SK-N-SH (cell line): ENCODE measurements at regions not wholly inside any gene's neighbourhood (a gene's known extent, or its start where the extent isn't known, plus 50 kb on each side); places are given as distances from the start of the nearest gene placed in this dataset.

Experiments
- CTCF ChIA-PET: fragments of 300-600, 350-600 bp; formaldehyde crosslinking; extraction: SDS; loops from one replicate; lab custom pipeline; 2021; lab: Yijun Ruan, JAX
- POLR2A ChIA-PET: fragments of 350-600 bp; sonication (Branson Sonifier 250); formaldehyde crosslinking; extraction: SDS; loops from one replicate; lab custom pipeline; 2020; ENCODE audit warnings: antibody characterized with exemption, inconsistent platforms; lab: Yijun Ruan, JAX
- DNase-seq: peaks from one replicate; pipeline ENCODE4 v3.0.0; 2012
- H2AFZ ChIP-seq: fragments of 200-600 bp; sonication (generic); 2 replicates; pipeline ENCODE4 v1.8.1; 2016; ENCODE audit warnings: antibody characterized with exemption, mild to moderate bottlenecking, low read depth
- H3F3A ChIP-seq: fragments of 200-600 bp; sonication (generic); replicated peaks from 2 replicates; pipeline ENCODE3; 2016; ENCODE audit warnings: antibody characterized with exemption, mild to moderate bottlenecking; ENCODE audit not compliant: insufficient read depth
- H3K27ac ChIP-seq, 2 experiments: fragments of 200-500 bp in 1 of 2; fragments of 200-600 bp in 1 of 2; sonication (Bioruptor generic) in 1 of 2; sonication (generic), shearing (Covaris generic) in 1 of 2; 2 replicates each; pipeline versions ENCODE4 v1.5.1 to v1.6.1; 2014 to 2016; ENCODE audit warnings: low read depth in 2 of 2, inconsistent platforms in 1 of 2, low read length in 1 of 2, mild to moderate bottlenecking in 1 of 2, mixed read lengths in 1 of 2
- H3K27me3 ChIP-seq: fragments of 200-600 bp; sonication (generic), shearing (Covaris generic); 2 replicates; pipeline ENCODE4 v1.6.1; 2016; ENCODE audit warnings: mixed run types; ENCODE audit not compliant: insufficient read depth
- H3K36me3 ChIP-seq, 2 experiments: fragments of 200-500 bp in 1 of 2; fragments of 200-600 bp in 1 of 2; sonication (Bioruptor generic) in 1 of 2; sonication (generic) in 1 of 2; replicated peaks in 1 of 2; 2 replicates each; pipeline versions ENCODE3 to v1.5.1; 2014 to 2016; ENCODE audit warnings: low read length in 1 of 2, mild to moderate bottlenecking in 1 of 2; ENCODE audit not compliant: insufficient read depth in 2 of 2, control insufficient read depth in 1 of 2
- H3K4me1 ChIP-seq, 2 experiments: fragments of 200-500 bp in 1 of 2; fragments of 200-600 bp in 1 of 2; sonication (Bioruptor generic) in 1 of 2; sonication (generic), shearing (Covaris generic) in 1 of 2; 2 replicates each; pipeline versions ENCODE4 v1.5.1 to v1.6.1; 2014 to 2016; ENCODE audit warnings: low read depth in 1 of 2, low read length in 1 of 2, mixed run types in 1 of 2; ENCODE audit not compliant: insufficient read depth in 2 of 2, control insufficient read depth in 1 of 2
- H3K4me2 ChIP-seq: fragments of 200-600 bp; sonication (generic), shearing (Covaris generic); 2 replicates; pipeline ENCODE4 v1.6.1; 2017; ENCODE audit warnings: mixed run types
- H3K4me3 ChIP-seq, 2 experiments: fragments of 200-500 bp in 1 of 2; fragments of 200-600 bp in 1 of 2; sonication (Bioruptor generic) in 1 of 2; sonication (generic), shearing (Covaris generic) in 1 of 2; 2 replicates each; pipeline versions ENCODE4 v1.5.1 to v1.8.1; 2014 to 2016; ENCODE audit warnings: low read depth in 2 of 2, inconsistent platforms in 1 of 2, low read length in 1 of 2, mild to moderate bottlenecking in 1 of 2, mixed read lengths in 1 of 2, moderate library complexity in 1 of 2
- H3K79me2 ChIP-seq: fragments of 200-600 bp; sonication (generic); 2 replicates; pipeline ENCODE4 v1.8.1; 2017; ENCODE audit warnings: mild to moderate bottlenecking; ENCODE audit not compliant: insufficient read depth
- H3K9ac ChIP-seq: fragments of 200-600 bp; sonication (generic); 2 replicates; pipeline ENCODE4 v1.6.1; 2017; ENCODE audit warnings: mixed run types
- H3K9me2 ChIP-seq: fragments of 200-600 bp; sonication (generic); 2 replicates; pipeline ENCODE4 v1.6.1; 2017; ENCODE audit warnings: mixed run types
- H3K9me3 ChIP-seq: fragments of 200-600 bp; sonication (generic); 2 replicates; pipeline ENCODE4 v1.6.1; 2017; ENCODE audit warnings: mixed run types, mild to moderate bottlenecking, moderate library complexity
- H4K20me1 ChIP-seq: fragments of 200-600 bp; sonication (generic); 2 replicates; pipeline ENCODE4 v1.6.1; 2017; ENCODE audit warnings: mild to moderate bottlenecking, mixed run types; ENCODE audit not compliant: insufficient read depth
- CHD2 ChIP-seq: fragments of 150-350 bp; IDR thresholded peaks from 2 replicates; pipeline ENCODE4 v1.6.1; 2018; ENCODE audit warnings: low read length; ENCODE audit not compliant: partially characterized antibody
- EZH2phosphoT487 ChIP-seq: fragments of 200-600 bp; sonication (generic); IDR thresholded peaks from 2 replicates; pipeline ENCODE4 v1.6.1; 2017; ENCODE audit warnings: low read depth, mixed run types, mild to moderate bottlenecking, antibody characterized with exemption, moderate library complexity, borderline replicate concordance
- FOXJ3 ChIP-seq: sonication (generic); formaldehyde crosslinking; IDR thresholded peaks from 2 replicates; pipeline ENCODE4 v1.5.1; 2020; ENCODE audit warnings: mild to moderate bottlenecking, missing genetic modification reagents
- FOXM1 ChIP-seq: IDR thresholded peaks from 2 replicates; pipeline ENCODE4 v1.4.0; 2012; ENCODE audit warnings: low read depth, mild to moderate bottlenecking
- IRF3 ChIP-seq: fragments of 150-350 bp; IDR thresholded peaks from 2 replicates; pipeline ENCODE4 v1.6.1; 2016; ENCODE audit warnings: mild to moderate bottlenecking, low read depth, low read length
- JUND ChIP-seq: IDR thresholded peaks from 2 replicates; pipeline ENCODE4 v1.4.0; 2012
- POLR2AphosphoS5 ChIP-seq: IDR thresholded peaks from 2 replicates; pipeline ENCODE4 v1.6.1; 2012; ENCODE audit warnings: low read depth, low read length
- RAD21 ChIP-seq: IDR thresholded peaks from 2 replicates; pipeline ENCODE4 v1.6.1; 2012; ENCODE audit warnings: mild to moderate bottlenecking, low read length
- RCOR1 ChIP-seq: fragments of 150-350 bp; IDR thresholded peaks from 2 replicates; pipeline ENCODE4 v1.6.1; 2017; ENCODE audit warnings: antibody characterized with exemption, low read length
- RFX5 ChIP-seq: IDR thresholded peaks from 2 replicates; pipeline ENCODE4 v1.6.1; 2012; ENCODE audit warnings: mild to moderate bottlenecking, improper control_type of control experiment, low read length
- SIN3A ChIP-seq: IDR thresholded peaks from 2 replicates; pipeline ENCODE4 v1.6.1; 2012; ENCODE audit warnings: low read depth, mild to moderate bottlenecking, low read length, moderate library complexity, borderline replicate concordance
- SMC3 ChIP-seq: IDR thresholded peaks from 2 replicates; pipeline ENCODE4 v1.6.1; 2012; ENCODE audit warnings: low read depth, low read length, improper control_type of control experiment
- TEAD4 ChIP-seq: IDR thresholded peaks from 2 replicates; pipeline ENCODE4 v1.4.0; 2012; ENCODE audit warnings: mild to moderate bottlenecking, borderline replicate concordance; ENCODE audit not compliant: insufficient read depth
- WGBS: methylation state at CpG from one replicate; pipeline ENCODE4 v1.1.6; 2017; ENCODE audit warnings: low lambda C conversion rate; 5-methylcytosine and 5-hydroxymethylcytosine counted together
- TF ChIP-seq, protein P1 (sequence below): IDR thresholded peaks from 2 replicates; pipeline ENCODE4 v1.6.1; 2012; ENCODE audit warnings: mild to moderate bottlenecking, low read depth, low read length, moderate library complexity

DNA sequence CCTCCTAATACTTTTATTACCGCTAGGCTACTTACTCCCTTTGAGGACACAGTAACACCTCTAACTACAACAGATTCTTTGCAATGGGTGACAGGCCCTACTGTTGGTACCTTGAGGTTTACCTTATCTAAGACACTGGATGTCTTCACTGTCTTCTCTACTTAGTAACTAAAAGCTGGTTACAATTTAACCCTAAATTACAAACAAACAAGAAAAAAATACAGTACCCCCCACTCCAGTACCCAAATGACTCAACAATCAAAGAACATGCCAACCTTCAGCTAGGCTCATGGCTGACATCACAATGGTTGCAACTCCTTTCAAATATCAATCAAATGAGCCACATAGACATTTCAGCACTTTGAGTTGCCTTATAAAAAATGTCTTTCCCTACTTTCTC is 198.0 kb downstream of the GUCY2F start:
- no peaks in the 10 kb centered on the region for H3K4me1 ChIP-seq
- H3K9me2 ChIP-seq, result no peaks in the 10 kb centered on the region
- H3K9me3 ChIP-seq, result no peaks in the 10 kb centered on the region
- no peak overlapping the region for H3K4me2 ChIP-seq
- no peak overlapping the region for H3K27ac ChIP-seq
- no peak overlapping the region for H3K4me3 ChIP-seq
- H3F3A ChIP-seq, result no peaks in the 10 kb centered on the region
- 4% methylated on average over 1 of the region's 1 CpG for WGBS
- CTCF ChIA-PET, result no interaction called here
- TF ChIP-seq TEAD4 (no peak), POLR2AphosphoS5 (no peak), RCOR1 (no peak), FOXJ3 (CRISPR knock-in tag) (no peak), RFX5 (no peak), SMC3 (no peak), IRF3 (no peak), CHD2 (no peak), SIN3A (no peak), RAD21 (no peak), EZH2phosphoT487 (no peak), FOXM1 (no peak), JUND (no peak)
- TF ChIP-seq, protein P1, sequence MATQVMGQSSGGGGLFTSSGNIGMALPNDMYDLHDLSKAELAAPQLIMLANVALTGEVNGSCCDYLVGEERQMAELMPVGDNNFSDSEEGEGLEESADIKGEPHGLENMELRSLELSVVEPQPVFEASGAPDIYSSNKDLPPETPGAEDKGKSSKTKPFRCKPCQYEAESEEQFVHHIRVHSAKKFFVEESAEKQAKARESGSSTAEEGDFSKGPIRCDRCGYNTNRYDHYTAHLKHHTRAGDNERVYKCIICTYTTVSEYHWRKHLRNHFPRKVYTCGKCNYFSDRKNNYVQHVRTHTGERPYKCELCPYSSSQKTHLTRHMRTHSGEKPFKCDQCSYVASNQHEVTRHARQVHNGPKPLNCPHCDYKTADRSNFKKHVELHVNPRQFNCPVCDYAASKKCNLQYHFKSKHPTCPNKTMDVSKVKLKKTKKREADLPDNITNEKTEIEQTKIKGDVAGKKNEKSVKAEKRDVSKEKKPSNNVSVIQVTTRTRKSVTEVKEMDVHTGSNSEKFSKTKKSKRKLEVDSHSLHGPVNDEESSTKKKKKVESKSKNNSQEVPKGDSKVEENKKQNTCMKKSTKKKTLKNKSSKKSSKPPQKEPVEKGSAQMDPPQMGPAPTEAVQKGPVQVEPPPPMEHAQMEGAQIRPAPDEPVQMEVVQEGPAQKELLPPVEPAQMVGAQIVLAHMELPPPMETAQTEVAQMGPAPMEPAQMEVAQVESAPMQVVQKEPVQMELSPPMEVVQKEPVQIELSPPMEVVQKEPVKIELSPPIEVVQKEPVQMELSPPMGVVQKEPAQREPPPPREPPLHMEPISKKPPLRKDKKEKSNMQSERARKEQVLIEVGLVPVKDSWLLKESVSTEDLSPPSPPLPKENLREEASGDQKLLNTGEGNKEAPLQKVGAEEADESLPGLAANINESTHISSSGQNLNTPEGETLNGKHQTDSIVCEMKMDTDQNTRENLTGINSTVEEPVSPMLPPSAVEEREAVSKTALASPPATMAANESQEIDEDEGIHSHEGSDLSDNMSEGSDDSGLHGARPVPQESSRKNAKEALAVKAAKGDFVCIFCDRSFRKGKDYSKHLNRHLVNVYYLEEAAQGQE, result no peak
- H3K9ac ChIP-seq, result no peak overlapping the region
- no peaks in the 10 kb centered on the region for H3K27me3 ChIP-seq
- no peak for DNase-seq
- POLR2A ChIA-PET, result no interaction called here
- no peaks in the 10 kb centered on the region for H3K36me3 ChIP-seq
- H2AFZ ChIP-seq, result no peak overlapping the region
- no peaks in the 10 kb centered on the region for H4K20me1 ChIP-seq
- no peaks in the 10 kb centered on the region for H3K79me2 ChIP-seq
